HS-27A (cell line): ENCODE measurements at regions not wholly inside any gene's neighbourhood (a gene's known extent, or its start where the extent isn't known, plus 50 kb on each side); places are given as distances from the start of the nearest gene placed in this dataset.
A peak's percentile ranks its signal among the peaks of the same experiment; 100 is the strongest.
"Not testable (repeated sequence)": the region's sequence is repeated elsewhere in the genome, so short reads cannot be mapped to it uniquely, and the experiment has no call there.

ENCODE experiments used
- DNase-seq: peaks from one replicate; pipeline ENCODE4 v3.0.0-alpha.2; 2012; ENCODE audit warnings: low read depth, missing footprints

GRCh38 chr13:58994077-58994476 lies 1169.7 kb downstream of the DIAPH3 start:
- DNase-seq = no peak

DNA sequence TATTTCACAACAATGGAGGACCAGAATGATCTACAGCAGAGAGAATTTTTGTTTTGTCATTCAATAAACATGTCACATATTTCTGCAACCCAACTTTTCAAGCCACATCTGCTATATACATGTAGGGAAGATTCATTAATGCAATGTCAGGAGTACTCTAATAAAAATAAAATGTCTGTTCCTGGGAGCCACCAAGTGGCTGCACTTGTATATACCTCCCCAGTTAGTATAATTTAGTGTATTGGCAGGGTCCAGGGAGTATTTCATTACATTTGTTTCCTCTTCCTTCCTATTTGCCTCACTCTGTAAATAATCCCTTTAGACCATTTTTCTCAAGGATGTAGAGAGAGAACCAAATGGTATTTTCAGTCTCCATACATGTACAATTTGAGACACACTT lies 1169.0 kb downstream of the DIAPH3 start:
- DNase-seq = no peak

- DNase-seq = no peak
These were observed 1165.0 kb downstream of the DIAPH3 start for GRCh38 chr13:58998716-58999115.

GRCh38 chr13:58999851-59000250 lies 1163.9 kb downstream of the DIAPH3 start:
- no peak for DNase-seq

- no peak for DNase-seq
These were observed 1163.0 kb downstream of the DIAPH3 start for GRCh38 chr13:59000770-59001169.

DNA sequence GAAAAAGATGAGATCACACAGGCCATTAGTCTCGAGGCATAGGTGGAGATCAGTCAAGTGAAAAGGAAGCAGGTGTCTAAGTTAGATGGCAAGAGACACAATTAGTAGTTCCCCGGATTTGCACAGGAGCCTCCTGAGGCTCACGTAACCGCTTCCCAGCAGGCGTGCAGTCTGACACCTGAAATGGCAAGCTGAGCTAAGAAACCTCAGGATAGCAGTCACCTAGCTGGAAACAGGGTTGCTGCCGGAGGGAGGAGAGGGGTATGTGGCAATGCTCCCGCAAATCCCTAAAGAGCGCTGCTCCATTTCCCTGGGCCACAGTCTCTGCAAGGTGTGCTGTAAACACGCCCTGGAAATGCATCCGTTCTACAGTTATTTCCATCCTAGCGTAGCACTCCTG lies 1151.0 kb downstream of the DIAPH3 start:
- DNase-seq = no peak

DNA sequence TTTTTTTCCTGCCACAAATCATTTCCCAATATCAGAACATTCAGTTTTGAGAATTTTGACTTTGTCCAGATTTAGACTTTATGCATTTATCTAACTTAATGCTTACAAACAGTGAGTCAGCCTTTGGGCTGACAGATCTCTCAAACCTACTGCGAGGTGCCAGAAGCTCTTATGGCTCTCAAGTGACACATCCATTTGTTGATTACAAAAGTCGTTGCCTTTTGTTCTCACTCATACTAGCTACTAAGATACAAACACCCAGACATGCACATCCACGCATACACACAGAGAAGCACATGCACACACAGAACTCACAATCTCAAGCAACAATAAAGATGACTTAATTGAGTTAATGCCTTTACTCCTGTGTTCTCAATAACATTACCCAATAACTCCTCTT lies 1147.5 kb downstream of the DIAPH3 start:
- no peak for DNase-seq

GRCh38 chr13:59024434-59024833 lies 1139.3 kb downstream of the DIAPH3 start:
- no peak for DNase-seq

DNA sequence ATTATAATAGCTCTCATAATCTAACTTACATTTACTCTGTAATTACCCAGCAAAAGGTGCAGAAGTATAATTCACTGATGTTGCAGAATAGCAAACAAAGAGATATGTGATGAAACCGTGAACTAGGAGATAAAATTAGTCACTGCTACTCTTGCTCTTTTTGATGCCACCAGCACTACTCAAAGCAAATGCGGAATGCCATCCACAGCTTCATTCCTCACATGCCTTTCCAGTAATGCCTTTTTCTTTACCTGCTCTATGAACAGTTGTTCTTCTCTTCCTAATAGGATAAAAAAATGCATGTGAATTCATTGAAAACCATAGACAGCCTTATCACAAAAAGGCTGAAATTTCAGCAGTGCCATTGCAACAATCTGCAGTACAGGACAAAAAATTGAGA lies 1129.5 kb downstream of the DIAPH3 start:
- DNase-seq = no peak

DNA sequence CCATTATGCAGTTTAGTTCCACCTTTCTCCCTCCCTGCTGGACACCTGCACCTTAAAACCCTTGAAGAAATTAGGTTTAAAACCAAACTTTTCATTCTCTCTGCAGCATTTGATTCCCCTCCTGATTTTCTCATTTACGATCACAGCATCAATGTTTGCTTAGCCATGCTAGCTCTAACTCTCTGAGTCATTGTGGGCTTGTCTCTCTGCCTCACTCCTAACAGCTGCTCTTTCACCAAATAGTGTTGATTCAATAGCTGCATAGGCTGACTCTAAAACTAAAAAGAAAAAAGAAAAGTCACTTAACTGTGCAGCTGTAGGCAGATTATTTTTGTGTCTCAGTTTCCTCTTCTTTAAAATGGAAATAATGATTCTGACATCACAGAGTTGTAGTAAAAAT lies 1124.9 kb downstream of the DIAPH3 start:
- no peak for DNase-seq

- DNase-seq = no peak
These were observed 1120.7 kb downstream of the DIAPH3 start for GRCh38 chr13:59043016-59043415.

DNA sequence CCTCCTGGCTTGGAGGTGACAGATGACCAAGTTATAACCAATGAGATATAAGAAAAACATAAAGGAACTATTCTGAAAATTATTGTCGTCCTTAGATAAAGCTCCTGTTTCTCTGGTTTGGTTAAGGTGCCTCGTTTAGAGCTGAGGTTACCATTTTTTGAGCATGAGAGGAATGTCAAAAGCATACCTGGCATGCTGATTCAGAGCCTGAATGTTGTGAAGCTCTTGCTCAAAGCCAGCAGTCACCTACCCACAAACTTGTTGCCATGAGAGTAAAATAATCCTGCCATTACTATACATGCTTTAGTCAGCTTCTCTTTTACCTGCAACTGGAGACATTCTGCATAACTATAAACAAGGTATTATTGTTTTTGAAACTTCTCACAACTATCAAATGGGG lies 1116.2 kb downstream of the DIAPH3 start:
- no peak for DNase-seq

GRCh38 chr13:59061621-59062020 lies 1102.1 kb downstream of the DIAPH3 start:
- no peak for DNase-seq

- no peak for DNase-seq
These were observed 1099.7 kb downstream of the DIAPH3 start for GRCh38 chr13:59064042-59064441.

GRCh38 chr13:59076386-59076785 lies 1087.3 kb downstream of the DIAPH3 start:
- not testable (repeated sequence) for DNase-seq

- peak; percentile 59 for DNase-seq
These were observed 1077.6 kb downstream of the DIAPH3 start for GRCh38 chr13:59086147-59086546.

- peak; percentile 51 for DNase-seq
These were observed 1075.0 kb downstream of the DIAPH3 start for GRCh38 chr13:59088716-59089115.

- DNase-seq = no peak
These were observed 1069.5 kb downstream of the DIAPH3 start for GRCh38 chr13:59094181-59094580.

GRCh38 chr13:59099182-59099974 lies 1064.3 kb downstream of the DIAPH3 start:
- no peak for DNase-seq

- no peak for DNase-seq
These were observed 1060.5 kb downstream of the DIAPH3 start for GRCh38 chr13:59103004-59103768.

DNA sequence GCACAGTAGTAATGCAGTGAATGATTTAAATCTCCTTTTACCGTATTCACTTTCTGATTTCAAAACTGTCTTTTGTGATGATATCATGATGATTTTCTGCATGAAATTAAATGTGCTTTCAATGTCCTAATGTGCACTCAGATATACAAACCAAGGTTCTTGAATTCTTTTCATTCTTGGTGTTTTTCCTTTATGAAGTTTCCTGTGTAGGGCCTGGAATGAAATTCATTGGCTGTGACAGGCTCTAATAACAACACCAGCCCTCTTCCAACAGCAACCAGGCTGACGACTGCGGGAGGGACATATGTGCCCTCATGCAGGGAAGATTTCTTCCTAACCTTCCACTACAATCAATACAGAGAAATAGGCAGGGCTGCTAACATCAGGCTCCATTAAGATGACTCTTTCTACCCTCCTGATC lies 1052.0 kb downstream of the DIAPH3 start:
- DNase-seq = peak; percentile 51

DNA sequence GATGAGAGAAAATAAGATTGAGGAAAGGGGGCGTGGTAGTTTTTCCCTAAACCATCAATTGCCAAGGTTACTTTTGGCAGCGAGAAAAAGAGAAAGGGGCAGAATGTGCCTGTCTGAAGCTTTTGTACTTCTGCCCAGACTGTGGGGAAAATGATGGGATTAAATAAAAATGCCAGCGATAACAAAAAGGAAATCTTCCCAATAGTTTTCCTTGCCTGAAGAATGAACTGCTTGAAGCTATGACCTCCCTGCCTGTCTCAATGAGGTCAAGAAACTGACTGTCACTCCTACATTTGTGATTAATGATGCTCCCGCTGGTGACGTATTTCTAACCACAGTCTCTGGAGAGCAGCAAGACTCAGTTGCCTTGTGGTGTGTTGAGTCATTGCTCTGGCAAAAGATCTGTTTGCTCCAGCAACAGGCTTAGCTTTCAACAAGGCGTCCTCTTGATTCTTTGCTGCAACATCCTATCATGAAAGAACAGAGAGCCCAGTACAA lies 1051.5 kb downstream of the DIAPH3 start:
- DNase-seq = peak; percentile 72

DNA sequence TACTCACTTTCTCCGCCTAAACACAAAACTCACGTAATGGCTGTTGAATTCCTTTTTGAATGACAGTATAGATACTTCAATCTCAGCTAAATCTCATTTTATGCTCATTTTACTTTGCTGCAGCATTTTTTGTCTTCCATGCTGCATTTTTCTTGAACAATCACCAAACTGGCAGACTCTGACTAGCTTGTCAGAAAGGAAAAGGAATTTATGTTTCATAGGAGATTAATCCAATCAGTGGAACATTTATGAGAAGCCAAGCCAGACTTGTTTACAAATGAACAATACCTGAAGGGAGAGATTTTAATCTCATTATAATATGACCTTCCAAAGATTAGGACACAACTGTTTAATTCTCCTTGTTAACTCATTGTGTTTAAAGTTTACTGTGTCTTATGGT lies 1044.3 kb downstream of the DIAPH3 start:
- DNase-seq = no peak
